Progenitor cell of endocrine pancreas (in vitro differentiated cells): ENCODE measurements at regions not wholly inside any gene's neighbourhood (a gene's known extent, or its start where the extent isn't known, plus 50 kb on each side); places are given as distances from the start of the nearest gene placed in this dataset.

Experiments
- DNase-seq: peaks from one replicate; pipeline ENCODE4 v3.0.0; 2021; ENCODE audit warnings: low spot score; ENCODE audit not compliant: unreplicated experiment
- H3K27ac Mint-ChIP-seq: 2 replicates; pipeline ENCODE4 v1.8.0; 2021; ENCODE audit warnings: mild to moderate bottlenecking, moderate library complexity, mixed read lengths
- H3K27me3 Mint-ChIP-seq: 2 replicates; pipeline ENCODE4 v1.8.0; 2021; ENCODE audit warnings: mixed read lengths
- H3K36me3 Mint-ChIP-seq: 2 replicates; pipeline ENCODE4 v1.8.0; 2022; ENCODE audit warnings: mixed read lengths; ENCODE audit not compliant: insufficient read depth
- H3K4me1 Mint-ChIP-seq: 2 replicates; pipeline ENCODE4 v1.8.0; 2021; ENCODE audit warnings: low read depth, mixed read lengths
- H3K4me3 Mint-ChIP-seq: 2 replicates; pipeline ENCODE4 v1.8.0; 2021; ENCODE audit warnings: low read depth, mild to moderate bottlenecking, moderate library complexity, mixed read lengths
- H3K9me3 Mint-ChIP-seq: 2 replicates; pipeline ENCODE4 v1.8.0; 2021; ENCODE audit warnings: low read depth, mixed read lengths
- CTCF ChIP-seq: fragments of 200-600 bp; sonication (generic); IDR thresholded peaks from one replicate; pipeline ENCODE4 v1.5.0; 2021; ENCODE audit warnings: antibody characterized with exemption, mild to moderate bottlenecking; ENCODE audit not compliant: unreplicated experiment

GRCh38 chr1:234909307-234909810 is 219.3 kb downstream of the TOMM20 start:
- Mint-ChIP-seq H3K4me3 (no peak overlapping the region), H3K27ac (no peak overlapping the region), H3K27me3 (no peaks in the 10 kb centered on the region), H3K4me1 (peaks cover 32% of the 10 kb centered on the region), H3K36me3 (no peaks in the 10 kb centered on the region), H3K9me3 (no peaks in the 10 kb centered on the region)
- DNase-seq, result no peak
- no peak for TF ChIP-seq CTCF

GRCh38 chr1:234908571-234908970 is 220.1 kb downstream of the TOMM20 start:
- no peak overlapping the region for H3K4me3 Mint-ChIP-seq
- peak overlapping the region; percentile 38 for H3K27ac Mint-ChIP-seq
- no peaks in the 10 kb centered on the region for H3K36me3 Mint-ChIP-seq
- no peak for TF ChIP-seq CTCF
- DNase-seq, result no peak
- peaks cover 32% of the 10 kb centered on the region for H3K4me1 Mint-ChIP-seq
- H3K9me3 Mint-ChIP-seq, result no peaks in the 10 kb centered on the region
- H3K27me3 Mint-ChIP-seq, result no peaks in the 10 kb centered on the region

- no peak for DNase-seq
- H3K27ac Mint-ChIP-seq, result peak overlapping the region; percentile 12
- peaks cover 30% of the 10 kb centered on the region for H3K4me1 Mint-ChIP-seq
- H3K36me3 Mint-ChIP-seq, result no peaks in the 10 kb centered on the region
- no peaks in the 10 kb centered on the region for H3K9me3 Mint-ChIP-seq
- TF ChIP-seq CTCF, result no peak
- no peaks in the 10 kb centered on the region for H3K27me3 Mint-ChIP-seq
- H3K4me3 Mint-ChIP-seq, result no peak overlapping the region
Measured at GRCh38 chr1:234907940-234908405, 220.7 kb downstream of the TOMM20 start.

- no peak for TF ChIP-seq CTCF
- Mint-ChIP-seq H3K27ac (peak overlapping the region; percentile 12), H3K4me3 (no peak overlapping the region), H3K27me3 (no peaks in the 10 kb centered on the region), H3K36me3 (no peaks in the 10 kb centered on the region), H3K9me3 (no peaks in the 10 kb centered on the region), H3K4me1 (peaks cover 31% of the 10 kb centered on the region)
- no peak for DNase-seq
Measured at GRCh38 chr1:234907208-234907939, 221.3 kb downstream of the TOMM20 start.

GRCh38 chr1:234906654-234907053 is 222.0 kb downstream of the TOMM20 start:
- DNase-seq, result no peak
- no peak for TF ChIP-seq CTCF
- Mint-ChIP-seq H3K4me3 (no peak overlapping the region), H3K9me3 (no peaks in the 10 kb centered on the region), H3K4me1 (peaks cover 28% of the 10 kb centered on the region), H3K27ac (no peak overlapping the region), H3K36me3 (no peaks in the 10 kb centered on the region), H3K27me3 (no peaks in the 10 kb centered on the region)
